MCF 10A (cell line): ENCODE measurements at regions not wholly inside any gene's neighbourhood (a gene's known extent, or its start where the extent isn't known, plus 50 kb on each side); places are given as distances from the start of the nearest gene placed in this dataset.
A peak's percentile ranks its signal among the peaks of the same experiment; 100 is the strongest.

Experiments
- BruUV-seq: library from RNA; stranded (reverse); fragments of 400-500 nt; replicated peaks from 2 replicates; lab custom pipeline; 2021; lab: Mats Ljungman, UMichigan
- CTCF ChIA-PET: fragments of 300-600 bp; sonication (Branson Sonifier 250); formaldehyde crosslinking; extraction: SDS; loops from one replicate; lab custom pipeline; 2021; ENCODE audit warnings: antibody characterized with exemption, inconsistent platforms; lab: Yijun Ruan, JAX
- POLR2A ChIA-PET: fragments of 300-600, 350-650 bp; sonication (Branson Sonifier 250); formaldehyde crosslinking; extraction: SDS; loops from one replicate; lab custom pipeline; 2020; ENCODE audit warnings: antibody characterized with exemption, inconsistent platforms; lab: Yijun Ruan, JAX
- DNase-seq: peaks from one replicate; pipeline ENCODE4 v3.0.0-alpha.2; 2018; ENCODE audit not compliant: unreplicated experiment
- H3K27ac Mint-ChIP-seq: one replicate; pipeline ENCODE4 v1.8.0; 2022; ENCODE audit warnings: mild to moderate bottlenecking, low read depth, mixed read lengths; ENCODE audit not compliant: unreplicated experiment
- H3K27me3 Mint-ChIP-seq: one replicate; pipeline ENCODE4 v1.8.0; 2022; ENCODE audit warnings: mixed read lengths; ENCODE audit not compliant: insufficient read depth, unreplicated experiment
- H3K36me3 Mint-ChIP-seq: one replicate; pipeline ENCODE4 v1.8.0; 2022; ENCODE audit warnings: mild to moderate bottlenecking, moderate library complexity, mixed read lengths; ENCODE audit not compliant: insufficient read depth, unreplicated experiment
- H3K4me1 Mint-ChIP-seq: one replicate; pipeline ENCODE4 v1.8.0; 2022; ENCODE audit warnings: mixed read lengths; ENCODE audit not compliant: insufficient read depth, unreplicated experiment
- H3K4me3 Mint-ChIP-seq: one replicate; pipeline ENCODE4 v1.8.0; 2022; ENCODE audit warnings: mild to moderate bottlenecking, moderate library complexity, mixed read lengths; ENCODE audit not compliant: unreplicated experiment
- H3K9me3 Mint-ChIP-seq: one replicate; pipeline ENCODE4 v1.8.0; 2022; ENCODE audit warnings: mixed read lengths; ENCODE audit not compliant: unreplicated experiment
- CTCF ChIP-seq: fragments of 200-600 bp; IDR thresholded peaks from one replicate; pipeline ENCODE4 v1.8.0; 2022; ENCODE audit warnings: antibody characterized with exemption, mild to moderate bottlenecking; ENCODE audit not compliant: unreplicated experiment
- intact Hi-C: fragments of 100-400 bp; cut with micrococcal nuclease; formaldehyde crosslinking; loops from 2 replicates; pipeline ENCODE4 v1.14.1; 2022

DNA sequence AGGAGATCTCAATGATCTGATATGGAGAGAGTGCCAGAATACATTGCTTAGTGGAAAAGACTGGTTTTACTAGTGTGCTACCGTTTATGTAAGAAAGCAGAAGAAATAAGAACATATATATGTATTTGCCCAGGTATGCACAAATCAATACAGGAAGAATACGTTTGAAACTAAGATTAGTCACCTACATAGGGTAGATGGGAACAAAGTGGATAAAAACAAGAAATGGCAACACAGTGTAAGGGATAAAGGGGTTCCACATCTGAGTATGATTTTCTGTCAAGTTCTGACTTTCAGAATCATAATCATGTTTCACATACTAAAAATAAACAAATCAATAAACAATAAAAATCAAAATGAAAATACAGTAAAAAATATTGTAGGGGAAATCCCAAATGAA, 148.6 kb upstream of the NAMPT start:
- no TSS peak for BruUV-seq
- no peaks in the 10 kb centered on the region for H3K9me3 Mint-ChIP-seq
- intact Hi-C loops, result no loop called here
- H3K4me3 Mint-ChIP-seq, result no peak overlapping the region
- ChIA-PET POLR2A (no interaction called here), CTCF (interaction anchor here (1.0 to 1.1 kb wide), 2 partner anchors 257 to 280 kb away, joined by 3 read pairs; no protein-coding TSS in a partner anchor)
- no peak for DNase-seq
- no peaks in the 10 kb centered on the region for H3K36me3 Mint-ChIP-seq
- H3K27me3 Mint-ChIP-seq, result no peaks in the 10 kb centered on the region
- no peak overlapping the region for H3K27ac Mint-ChIP-seq
- no peak for TF ChIP-seq CTCF
- H3K4me1 Mint-ChIP-seq, result no peaks in the 10 kb centered on the region

- no peaks in the 10 kb centered on the region for H3K9me3 Mint-ChIP-seq
- H3K4me3 Mint-ChIP-seq, result no peak overlapping the region
- no peaks in the 10 kb centered on the region for H3K36me3 Mint-ChIP-seq
- DNase-seq, result no peak
- ChIA-PET POLR2A (no interaction called here), CTCF (no interaction called here)
- H3K4me1 Mint-ChIP-seq, result peaks cover 20% of the 10 kb centered on the region
- no peak for TF ChIP-seq CTCF
- no peaks in the 10 kb centered on the region for H3K27me3 Mint-ChIP-seq
- no TSS peak for BruUV-seq
- intact Hi-C loops, result no loop called here
- H3K27ac Mint-ChIP-seq, result no peak overlapping the region
Observed at GRCh38 chr7:106430535-106431455, 146.0 kb upstream of the NAMPT start.

- POLR2A ChIA-PET, result no interaction called here
- DNase-seq, result no peak
- Mint-ChIP-seq H3K4me1 (peaks cover 27% of the 10 kb centered on the region), H3K27me3 (no peaks in the 10 kb centered on the region), H3K4me3 (no peak overlapping the region), H3K9me3 (no peaks in the 10 kb centered on the region), H3K27ac (no peak overlapping the region), H3K36me3 (no peaks in the 10 kb centered on the region)
- no peak for TF ChIP-seq CTCF
- intact Hi-C loops, result no loop called here
- CTCF ChIA-PET, result no interaction called here
- BruUV-seq, result no TSS peak
Observed at GRCh38 chr7:106430103-106430502, 145.3 kb upstream of the NAMPT start.

- Mint-ChIP-seq H3K4me3 (no peak overlapping the region), H3K27me3 (no peaks in the 10 kb centered on the region), H3K4me1 (peaks cover 45% of the 10 kb centered on the region), H3K27ac (peak overlapping the region; percentile 91), H3K9me3 (no peaks in the 10 kb centered on the region), H3K36me3 (no peaks in the 10 kb centered on the region)
- no TSS peak for BruUV-seq
- TF ChIP-seq CTCF, result no peak
- intact Hi-C loops, result no loop called here
- ChIA-PET POLR2A (interaction anchor here (3.1 kb wide), 1 partner anchor 10 kb away, joined by 30 read pairs; no protein-coding TSS in a partner anchor), CTCF (interaction anchor here (1.0 to 2.6 kb wide), 3 partner anchors 142 to 250 kb away, joined by 3 to 7 read pairs (median 4); partner anchors contain the start of gene NAMPT)
- no peak for DNase-seq
Observed at GRCh38 chr7:106426803-106427202, 142.0 kb upstream of the NAMPT start.
